GM19324 (cell line): ENCODE measurements at regions not wholly inside any gene's neighbourhood (a gene's known extent, or its start where the extent isn't known, plus 50 kb on each side); places are given as distances from the start of the nearest gene placed in this dataset.

ENCODE experiments used
- ATAC-seq: cut with Tn5 transposase; IDR thresholded peaks from one replicate; pipeline ENCODE4 v1.9.1; 2021; ENCODE audit warnings: mild to moderate bottlenecking, moderate library complexity; ENCODE audit not compliant: unreplicated experiment, low FRiP score

GRCh38 chr5:135236228-135236907 is 162.7 kb downstream of the MACROH2A1 start:
- no peak for ATAC-seq

GRCh38 chr5:135235551-135236227 is 163.3 kb downstream of the MACROH2A1 start:
- ATAC-seq = no peak

GRCh38 chr5:135234666-135235401 is 164.2 kb downstream of the MACROH2A1 start:
- no peak for ATAC-seq

GRCh38 chr5:135234242-135234641 is 164.8 kb downstream of the MACROH2A1 start:
- no peak for ATAC-seq

- ATAC-seq = no peak
Observed at GRCh38 chr5:135233477-135233876, 165.6 kb downstream of the MACROH2A1 start.

GRCh38 chr5:135232958-135233357 is 166.1 kb downstream of the MACROH2A1 start:
- no peak for ATAC-seq

- ATAC-seq = no peak
Observed at GRCh38 chr5:135231289-135231688, 167.7 kb downstream of the MACROH2A1 start.

GRCh38 chr5:135230251-135230925 is 168.6 kb downstream of the MACROH2A1 start:
- no peak for ATAC-seq

- ATAC-seq = no peak
Observed at GRCh38 chr5:135229679-135230132, 169.3 kb downstream of the MACROH2A1 start.

- no peak for ATAC-seq
Observed at GRCh38 chr5:135229122-135229521, 169.9 kb downstream of the MACROH2A1 start.

- no peak for ATAC-seq
Observed at GRCh38 chr5:135228222-135228621, 170.8 kb downstream of the MACROH2A1 start.

GRCh38 chr5:135227064-135228022 is 171.7 kb downstream of the MACROH2A1 start:
- ATAC-seq = no peak

- ATAC-seq = no peak
Observed at GRCh38 chr5:135225856-135226560, 173.0 kb downstream of the MACROH2A1 start.

GRCh38 chr5:135223891-135224625 is 175.0 kb downstream of the MACROH2A1 start:
- ATAC-seq = no peak

GRCh38 chr5:135223404-135223803 is 175.6 kb downstream of the MACROH2A1 start:
- no peak for ATAC-seq

- no peak for ATAC-seq
Observed at GRCh38 chr5:135222771-135223170, 176.3 kb downstream of the MACROH2A1 start.

GRCh38 chr5:135222171-135222681 is 176.8 kb downstream of the MACROH2A1 start:
- no peak for ATAC-seq

- no peak for ATAC-seq
Observed at GRCh38 chr5:135221696-135222095, 177.3 kb downstream of the MACROH2A1 start.
